ENCODE measurements at regions not wholly inside any gene's neighbourhood (a gene's known extent, or its start where the extent isn't known, plus 50 kb on each side); places are given as distances from the start of the nearest gene placed in this dataset.

GRCh38 chr22:27472975-27473374 lies 328.6 kb downstream of the MN1 start:
- TF ChIP-seq POLR2A (IDR thresholded peaks at IDR 0.05) (no peak), CTCF (IDR thresholded peaks at IDR 0.05) (no peak)
